Liver (tissue), 8 donors: ENCODE measurements at regions not wholly inside any gene's neighbourhood (a gene's known extent, or its start where the extent isn't known, plus 50 kb on each side); places are given as distances from the start of the nearest gene placed in this dataset.

Experiments
- DNase-seq: peaks from one replicate; pipeline ENCODE4 v3.0.0-alpha.2; 2017; ENCODE audit warnings: low spot score
- H3K27ac ChIP-seq, 2 donors: one replicate each; pipeline ENCODE4 v1.7.0; 2013; ENCODE audit warnings: inconsistent platforms in 2 of 2, low read length in 2 of 2, control low read depth in 1 of 2, low read depth in 1 of 2, mild to moderate bottlenecking in 1 of 2
- H3K27me3 ChIP-seq, 4 donors: one replicate each; pipeline versions ENCODE4 v1.6.1 to v1.7.0; 2013; ENCODE audit warnings: low read length in 3 of 4, inconsistent platforms in 1 of 4, mild to moderate bottlenecking in 1 of 4, moderate library complexity in 1 of 4; ENCODE audit not compliant: control insufficient read depth in 4 of 4, insufficient read depth in 4 of 4
- H3K36me3 ChIP-seq, 4 donors: one replicate each; pipeline versions ENCODE4 v1.6.1 to v1.7.0; 2013; ENCODE audit warnings: low read length in 3 of 4, mild to moderate bottlenecking in 3 of 4, low read depth in 1 of 4, moderate library complexity in 1 of 4; ENCODE audit not compliant: control insufficient read depth in 4 of 4, insufficient read depth in 3 of 4
- H3K4me1 ChIP-seq, 4 donors: one replicate each; pipeline versions ENCODE4 v1.6.1 to v1.7.0; 2013; ENCODE audit warnings: low read length in 3 of 4, mild to moderate bottlenecking in 3 of 4, moderate library complexity in 1 of 4; ENCODE audit not compliant: control insufficient read depth in 4 of 4, insufficient read depth in 4 of 4
- H3K4me3 ChIP-seq, 3 donors: one replicate each; pipeline versions ENCODE4 v1.6.1 to v1.7.0; 2013; ENCODE audit warnings: low read length in 3 of 3, control low read depth in 1 of 3, low read depth in 1 of 3, mild to moderate bottlenecking in 1 of 3
- H3K9ac ChIP-seq, 2 donors: one replicate each; pipeline ENCODE4 v1.7.0; 2013; ENCODE audit warnings: low read length in 2 of 2, mild to moderate bottlenecking in 2 of 2, moderate library complexity in 2 of 2, control low read depth in 1 of 2, low read depth in 1 of 2
- H3K9me3 ChIP-seq, 4 donors: one replicate each; pipeline versions ENCODE4 v1.6.1 to v1.7.0; 2013; ENCODE audit warnings: low read length in 3 of 4; ENCODE audit not compliant: control insufficient read depth in 4 of 4
- ATF3 ChIP-seq: IDR thresholded peaks from 2 replicates; pipeline ENCODE4 v1.6.1; 2016; ENCODE audit warnings: antibody characterized with exemption
- CTCF ChIP-seq: fragments of 150-350 bp; IDR thresholded peaks from 2 replicates; pipeline ENCODE4 v1.5.1; 2017; ENCODE audit warnings: improper control_type of control experiment, low read depth, low read length; ENCODE audit not compliant: missing input control
- EGR1 ChIP-seq, 2 donors: IDR thresholded peaks; 2 replicates each; pipeline ENCODE4 v1.6.1; 2016 to 2018; ENCODE audit warnings: antibody characterized with exemption in 2 of 2, low read depth in 2 of 2
- FOXA1 ChIP-seq: IDR thresholded peaks from 2 replicates; pipeline ENCODE4 v1.6.1; 2016; ENCODE audit warnings: antibody characterized with exemption
- FOXA2 ChIP-seq: IDR thresholded peaks from 2 replicates; pipeline ENCODE4 v1.6.1; 2016; ENCODE audit warnings: antibody characterized with exemption
- GABPA ChIP-seq, 2 donors: IDR thresholded peaks in 1 of 2; conservative IDR thresholded peaks in 1 of 2; 2 replicates each; pipeline ENCODE4 v1.6.1; 2016; ENCODE audit warnings: antibody characterized with exemption in 2 of 2, mild to moderate bottlenecking in 1 of 2, moderate library complexity in 1 of 2
- HNF4A ChIP-seq, 2 donors: conservative IDR thresholded peaks; 2 replicates each; pipeline ENCODE4 v1.6.1; 2016; ENCODE audit warnings: antibody characterized with exemption in 2 of 2, mild to moderate bottlenecking in 2 of 2
- HNF4G ChIP-seq: IDR thresholded peaks from 2 replicates; pipeline ENCODE4 v1.6.1; 2016; ENCODE audit warnings: antibody characterized with exemption
- JUND ChIP-seq, 2 donors: IDR thresholded peaks; 2 replicates each; pipeline ENCODE4 v1.6.1; 2016; ENCODE audit warnings: antibody characterized with exemption in 2 of 2
- MAX ChIP-seq: IDR thresholded peaks from 2 replicates; pipeline ENCODE4 v1.6.1; 2016; ENCODE audit warnings: antibody characterized with exemption
- NR2F2 ChIP-seq: IDR thresholded peaks from 2 replicates; pipeline ENCODE4 v1.6.1; 2016; ENCODE audit warnings: antibody characterized with exemption
- RAD21 ChIP-seq, 2 donors: IDR thresholded peaks; 2 replicates each; pipeline ENCODE4 v1.6.1; 2016; ENCODE audit warnings: antibody characterized with exemption in 2 of 2, mild to moderate bottlenecking in 2 of 2
- REST ChIP-seq: IDR thresholded peaks from 2 replicates; pipeline ENCODE4 v1.6.1; 2016; ENCODE audit warnings: antibody characterized with exemption, mild to moderate bottlenecking
- RXRA ChIP-seq, 2 donors: IDR thresholded peaks; 2 replicates each; pipeline ENCODE4 v1.6.1; 2017 to 2018; ENCODE audit warnings: antibody characterized with exemption in 2 of 2, mild to moderate bottlenecking in 1 of 2
- SP1 ChIP-seq: IDR thresholded peaks from 2 replicates; pipeline ENCODE4 v1.6.1; 2018; ENCODE audit warnings: antibody characterized with exemption, mild to moderate bottlenecking
- TAF1 ChIP-seq: conservative IDR thresholded peaks from 2 replicates; pipeline ENCODE4 v1.6.1; 2016; ENCODE audit warnings: antibody characterized with exemption, mild to moderate bottlenecking
- YY1 ChIP-seq: IDR thresholded peaks from 2 replicates; pipeline ENCODE4 v1.6.1; 2016; ENCODE audit warnings: antibody characterized with exemption, mild to moderate bottlenecking
- ZBTB33 ChIP-seq: IDR thresholded peaks from 2 replicates; pipeline ENCODE4 v1.6.1; 2016; ENCODE audit warnings: antibody characterized with exemption
- WGBS: extraction: QIAGEN DNeasy Blood & Tissue Kit; methylation state at CpG from one replicate; pipeline ENCODE4 v1.1.7; 2013; 5-methylcytosine and 5-hydroxymethylcytosine counted together
- donor health status: healthy.
- donor health status: healthy.
- donor health status: healthy.
- donor health status: healthy.
- donor health status: healthy.

- no peak for TF ChIP-seq REST
- TF ChIP-seq FOXA2 = no peak
- TF ChIP-seq JUND (IDR thresholded peaks at IDR 0.05) = no peak
- no peak for TF ChIP-seq SP1
- TF ChIP-seq GABPA (IDR thresholded peaks at IDR 0.05 in 1 of 2, conservative IDR thresholded peaks at IDR 0.05 in 1 of 2) = no peak
- no peak for TF ChIP-seq YY1
- TF ChIP-seq FOXA1 = no peak
- TF ChIP-seq EGR1 (IDR thresholded peaks at IDR 0.05; ENCODE audit: low read depth in 2 of 2) = no peak
- no peak for TF ChIP-seq RXRA (IDR thresholded peaks at IDR 0.05)
Measured at GRCh38 chr4:167934216-167934615, 158.1 kb upstream of the ANXA10 start (continued).

- peaks cover 0 to 6% (median 0%) of the 10 kb centered on the region in 4 donors for H3K27me3 ChIP-seq
- no peak overlapping the region for H3K9ac ChIP-seq
- no peak overlapping the region for H3K27ac ChIP-seq
- TF ChIP-seq SP1 (no peak), HNF4G (no peak), MAX (no peak), RAD21 (IDR thresholded peaks at IDR 0.05) (no peak), JUND (IDR thresholded peaks at IDR 0.05) (no peak), EGR1 (IDR thresholded peaks at IDR 0.05; ENCODE audit: low read depth in 2 of 2) (no peak), FOXA2 (no peak), REST (no peak), FOXA1 (no peak), TAF1 (no peak), CTCF (no peak), ATF3 (no peak), GABPA (IDR thresholded peaks at IDR 0.05 in 1 of 2, conservative IDR thresholded peaks at IDR 0.05 in 1 of 2) (no peak), ZBTB33 (no peak), RXRA (IDR thresholded peaks at IDR 0.05) (no peak), HNF4A (conservative IDR thresholded peaks at IDR 0.05) (no peak), YY1 (no peak), NR2F2 (no peak)
- H3K4me3 ChIP-seq = no peak overlapping the region
- no peaks in the 10 kb centered on the region for H3K4me1 ChIP-seq
- 54% methylated on average over 10 of the region's 10 CpGs for WGBS
- no peaks in the 10 kb centered on the region for H3K36me3 ChIP-seq
- no peaks in the 10 kb centered on the region for H3K9me3 ChIP-seq
- peak; percentile 41 for DNase-seq
Measured at GRCh38 chr4:167939863-167940616, 152.3 kb upstream of the ANXA10 start.
